PC-3 (cell line): ENCODE measurements at regions not wholly inside any gene's neighbourhood (a gene's known extent, or its start where the extent isn't known, plus 50 kb on each side); places are given as distances from the start of the nearest gene placed in this dataset.

Source experiments
- ATAC-seq: fragments of 200-7000 bp; cut with Tn5 transposase; 2 replicates; pipeline ENCODE4 v1.9.1; 2020; ENCODE audit warnings: mild to moderate bottlenecking, moderate library complexity
- BruUV-seq: library from RNA; stranded (reverse); fragments of 400-500 nt; replicated peaks from 2 replicates; lab custom pipeline; 2021; lab: Mats Ljungman, UMichigan
- CTCF ChIA-PET: fragments of 300-600 bp; sonication (Branson Sonifier 250); formaldehyde crosslinking; loops from one replicate; lab custom pipeline; 2022; ENCODE audit warnings: antibody characterized with exemption; lab: Charles Lee
- POLR2A ChIA-PET: fragments of 300-600 bp; sonication (Branson Sonifier 250); formaldehyde crosslinking; loops from one replicate; lab custom pipeline; 2022; ENCODE audit warnings: antibody characterized with exemption; ENCODE audit not compliant: unreplicated experiment; lab: Charles Lee
- DNase-seq: peaks from one replicate; pipeline ENCODE4 v3.0.0-alpha.2; 2015
- H2AFZ ChIP-seq: fragments of 300-600 bp; sonication (generic); 2 replicates; pipeline ENCODE4 v1.6.0; 2016; ENCODE audit warnings: antibody characterized with exemption, low read length
- H3F3A ChIP-seq: fragments of 300-600 bp; sonication (generic); one replicate; pipeline ENCODE4 v1.6.0; 2017; ENCODE audit warnings: antibody characterized with exemption, low read length, control low read depth, mild to moderate bottlenecking; ENCODE audit not compliant: unreplicated experiment
- H3K27ac ChIP-seq: fragments of 300-600 bp; sonication (generic); 2 replicates; pipeline ENCODE4 v1.5.1; 2016; ENCODE audit warnings: mild to moderate bottlenecking, low read length
- H3K27me3 ChIP-seq: fragments of 300-600 bp; sonication (generic); 2 replicates; pipeline ENCODE4 v1.6.1; 2016; ENCODE audit warnings: low read length, mixed read lengths
- H3K36me3 ChIP-seq: fragments of 300-600 bp; sonication (generic); 2 replicates; pipeline ENCODE4 v1.6.1; 2016; ENCODE audit warnings: low read depth, mixed run types, low read length, mixed read lengths
- H3K4me1 ChIP-seq: fragments of 300-600 bp; sonication (generic); 2 replicates; pipeline ENCODE4 v1.5.1; 2016; ENCODE audit warnings: low read length; ENCODE audit not compliant: insufficient read depth
- H3K4me2 ChIP-seq: fragments of 300-600 bp; sonication (generic); 2 replicates; pipeline ENCODE4 v1.6.0; 2016; ENCODE audit warnings: low read length
- H3K4me3 ChIP-seq: fragments of 300-600 bp; sonication (generic); 2 replicates; pipeline ENCODE4 v1.5.1; 2016; ENCODE audit warnings: mild to moderate bottlenecking, low read length, mixed read lengths
- H3K79me2 ChIP-seq: fragments of 300-600 bp; sonication (generic); 2 replicates; pipeline ENCODE4 v1.6.1; 2017; ENCODE audit warnings: low read length, mixed read lengths
- H3K9ac ChIP-seq: fragments of 300-600 bp; sonication (generic); 2 replicates; pipeline ENCODE4 v1.6.0; 2016; ENCODE audit warnings: mild to moderate bottlenecking, low read length
- H3K9me2 ChIP-seq: fragments of 300-600 bp; sonication (generic); replicated peaks from 2 replicates; pipeline ENCODE4 v1.6.1; 2016; ENCODE audit warnings: mixed run types, low read length, mixed read lengths
- H3K9me3 ChIP-seq: fragments of 300-600 bp; sonication (generic); 2 replicates; pipeline ENCODE4 v1.6.1; 2016; ENCODE audit warnings: low read length, mixed read lengths
- H4K20me1 ChIP-seq: fragments of 300-600 bp; sonication (generic); 2 replicates; pipeline ENCODE4 v1.6.1; 2016; ENCODE audit warnings: low read length, mixed read lengths
- EZH2 ChIP-seq: fragments of 300-600 bp; sonication (generic); IDR thresholded peaks from one replicate; pipeline ENCODE4 v1.6.1; 2017; ENCODE audit warnings: antibody characterized with exemption, mild to moderate bottlenecking, low read length; ENCODE audit not compliant: unreplicated experiment
- EZH2phosphoT487 ChIP-seq: fragments of 300-600 bp; sonication (generic); IDR thresholded peaks from 2 replicates; pipeline ENCODE4 v1.6.1; 2018; ENCODE audit warnings: mild to moderate bottlenecking, antibody characterized with exemption, low read length, borderline replicate concordance
- intact Hi-C: fragments of 100-400 bp; cut with micrococcal nuclease; formaldehyde crosslinking; loops from 2 replicates; pipeline ENCODE4 v1.9.0; 2023
- TF ChIP-seq, protein P1 (sequence below): fragments of 300-600 bp; sonication (generic); conservative IDR thresholded peaks from 2 replicates; pipeline ENCODE4 v1.5.1; 2017; ENCODE audit warnings: antibody characterized with exemption, low read depth, mild to moderate bottlenecking, low read length

DNA sequence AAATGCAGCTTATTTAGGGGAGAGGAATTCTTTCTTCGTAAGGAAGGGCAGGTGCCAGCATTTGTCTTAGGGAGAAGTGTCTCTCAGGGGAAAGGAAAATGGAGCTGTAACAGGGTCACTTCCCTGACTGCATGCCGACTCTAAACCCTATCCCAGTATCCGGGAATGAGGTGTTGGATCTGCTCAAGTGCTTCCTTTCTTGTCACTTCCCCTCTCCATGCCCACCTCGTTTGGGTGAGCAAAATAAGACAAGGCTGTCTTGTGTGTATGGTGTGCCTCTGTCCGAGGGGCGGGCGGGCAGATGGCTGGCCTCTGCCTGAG lies 230.1 kb upstream of the TPM1 start:
- BruUV-seq = no TSS peak
- Histone ChIP-seq H3K27me3 (no peaks in the 10 kb centered on the region), H3K9ac (no peak overlapping the region), H3K9me3 (no peaks in the 10 kb centered on the region), H3K4me1 (peaks cover 8% of the 10 kb centered on the region), H3K36me3 (no peaks in the 10 kb centered on the region), H2AFZ (no peak overlapping the region), H3K4me3 (no peak overlapping the region), H3F3A (no peaks in the 10 kb centered on the region), H3K79me2 (no peaks in the 10 kb centered on the region), H3K27ac (no peak overlapping the region), H3K9me2 (no peaks in the 10 kb centered on the region), H4K20me1 (no peaks in the 10 kb centered on the region), H3K4me2 (peak overlapping the region; percentile 5; the same call in 1 of the 2 replicates)
- CTCF ChIA-PET = no interaction called here
- DNase-seq (no peak), ATAC-seq (no peak)
- TF ChIP-seq, protein P1, sequence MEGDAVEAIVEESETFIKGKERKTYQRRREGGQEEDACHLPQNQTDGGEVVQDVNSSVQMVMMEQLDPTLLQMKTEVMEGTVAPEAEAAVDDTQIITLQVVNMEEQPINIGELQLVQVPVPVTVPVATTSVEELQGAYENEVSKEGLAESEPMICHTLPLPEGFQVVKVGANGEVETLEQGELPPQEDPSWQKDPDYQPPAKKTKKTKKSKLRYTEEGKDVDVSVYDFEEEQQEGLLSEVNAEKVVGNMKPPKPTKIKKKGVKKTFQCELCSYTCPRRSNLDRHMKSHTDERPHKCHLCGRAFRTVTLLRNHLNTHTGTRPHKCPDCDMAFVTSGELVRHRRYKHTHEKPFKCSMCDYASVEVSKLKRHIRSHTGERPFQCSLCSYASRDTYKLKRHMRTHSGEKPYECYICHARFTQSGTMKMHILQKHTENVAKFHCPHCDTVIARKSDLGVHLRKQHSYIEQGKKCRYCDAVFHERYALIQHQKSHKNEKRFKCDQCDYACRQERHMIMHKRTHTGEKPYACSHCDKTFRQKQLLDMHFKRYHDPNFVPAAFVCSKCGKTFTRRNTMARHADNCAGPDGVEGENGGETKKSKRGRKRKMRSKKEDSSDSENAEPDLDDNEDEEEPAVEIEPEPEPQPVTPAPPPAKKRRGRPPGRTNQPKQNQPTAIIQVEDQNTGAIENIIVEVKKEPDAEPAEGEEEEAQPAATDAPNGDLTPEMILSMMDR = no peak
- TF ChIP-seq EZH2phosphoT487 (no peak), EZH2 (no peak)
- POLR2A ChIA-PET = no interaction called here
- intact Hi-C loops = no loop called here

DNA sequence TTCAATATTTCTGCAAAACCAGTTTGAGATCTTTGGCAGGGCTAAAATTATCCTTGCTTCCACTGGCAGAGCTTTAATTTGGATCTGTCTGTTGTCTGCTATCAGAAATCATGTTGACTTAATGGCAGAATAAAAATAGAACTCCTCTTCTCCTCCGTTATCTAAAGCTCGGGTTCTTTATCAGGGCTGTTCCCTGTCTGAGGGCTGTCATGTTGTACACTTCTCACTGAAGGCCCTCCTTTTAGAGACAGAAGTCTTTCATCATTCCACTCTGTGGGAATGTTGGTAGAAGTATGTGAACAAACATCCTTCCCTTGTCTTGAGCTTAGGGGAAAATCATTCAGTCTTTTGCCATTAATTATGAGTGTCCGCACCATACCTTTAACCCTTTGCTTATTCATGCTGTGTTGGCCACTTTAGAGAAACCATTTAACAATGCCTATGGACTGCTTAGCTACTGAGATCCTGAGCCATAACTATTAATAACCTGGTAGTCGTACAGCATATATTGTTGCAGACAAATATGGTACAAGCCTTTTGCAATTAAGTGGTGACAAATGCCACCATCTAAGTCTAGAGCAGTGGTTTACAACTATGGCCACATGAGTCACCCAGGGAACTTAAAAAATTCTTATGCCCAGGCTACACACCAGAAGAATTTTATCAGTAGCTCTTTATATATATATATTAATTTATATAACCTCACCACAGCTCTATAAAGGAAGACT lies 226.0 kb upstream of the TPM1 start:
- DNase-seq = no peak
- no peak overlapping the region for H3K27ac ChIP-seq
- H3K9me3 ChIP-seq = no peaks in the 10 kb centered on the region
- ChIA-PET POLR2A (no interaction called here), CTCF (no interaction called here)
- no peaks in the 10 kb centered on the region for H4K20me1 ChIP-seq
- no peak overlapping the region for H3K4me2 ChIP-seq
- H3F3A ChIP-seq = no peaks in the 10 kb centered on the region
- H3K4me1 ChIP-seq = peaks cover 8% of the 10 kb centered on the region
- no peaks in the 10 kb centered on the region for H3K36me3 ChIP-seq
- H3K27me3 ChIP-seq = no peaks in the 10 kb centered on the region
- no peak overlapping the region for H3K9ac ChIP-seq
- BruUV-seq = no TSS peak
- no peak for ATAC-seq
- H3K9me2 ChIP-seq = no peaks in the 10 kb centered on the region
- TF ChIP-seq EZH2phosphoT487 (no peak), EZH2 (no peak)
- TF ChIP-seq, protein P1 = no peak
- intact Hi-C loops = no loop called here
- H3K4me3 ChIP-seq = no peak overlapping the region
- no peaks in the 10 kb centered on the region for H3K79me2 ChIP-seq
- no peak overlapping the region for H2AFZ ChIP-seq

GRCh38 chr15:62818691-62819090 lies 223.9 kb upstream of the TPM1 start:
- CTCF ChIA-PET = no interaction called here
- no peak for DNase-seq
- POLR2A ChIA-PET = no interaction called here

More at GRCh38 chr15:62818691-62819090, 223.9 kb upstream of the TPM1 start:
- H3K27ac ChIP-seq = no peak overlapping the region
- H3K79me2 ChIP-seq = no peaks in the 10 kb centered on the region
- no peaks in the 10 kb centered on the region for H3K27me3 ChIP-seq
- no peaks in the 10 kb centered on the region for H3F3A ChIP-seq
- H3K4me3 ChIP-seq = no peak overlapping the region
- no peaks in the 10 kb centered on the region for H4K20me1 ChIP-seq
- H3K9ac ChIP-seq = no peak overlapping the region
- no peak overlapping the region for H2AFZ ChIP-seq
- no peak overlapping the region for H3K4me2 ChIP-seq
- no peaks in the 10 kb centered on the region for H3K9me2 ChIP-seq
- intact Hi-C loops = no loop called here
- TF ChIP-seq, protein P1 = no peak
- TF ChIP-seq EZH2phosphoT487 = no peak
- no peak for TF ChIP-seq EZH2
- no TSS peak for BruUV-seq
- ATAC-seq = no peak
- no peaks in the 10 kb centered on the region for H3K9me3 ChIP-seq
- no peaks in the 10 kb centered on the region for H3K36me3 ChIP-seq
- H3K4me1 ChIP-seq = 0 out of 2 replicates have a peak, but pooled peaks cover 2% of the 10 kb centered on the region
